HEK293 (cell line): ENCODE measurements at regions not wholly inside any gene's neighbourhood (a gene's known extent, or its start where the extent isn't known, plus 50 kb on each side); places are given as distances from the start of the nearest gene placed in this dataset.
"Not testable (repeated sequence)": the region's sequence is repeated elsewhere in the genome, so short reads cannot be mapped to it uniquely, and the experiment has no call there.

Source experiments
- SETDB1 ChIP-seq: IDR thresholded peaks from one replicate; pipeline ENCODE4 v1.6.1; 2017; ENCODE audit warnings: mild to moderate bottlenecking, low read length, moderate library complexity, mixed read lengths; ENCODE audit not compliant: insufficient read length
- ZNF121 ChIP-seq: fragments of 450-650 bp; formaldehyde crosslinking; IDR thresholded peaks from 2 replicates; pipeline ENCODE4 v1.5.1; 2016; ENCODE audit warnings: missing biosample characterization, missing genetic modification characterization
- ZNF248 ChIP-seq: fragments of 450-650 bp; formaldehyde crosslinking; IDR thresholded peaks from 2 replicates; pipeline ENCODE4 v1.5.1; 2017; ENCODE audit warnings: missing biosample characterization, missing genetic modification characterization
- TF ChIP-seq, protein P1 (sequence below): fragments of 450-650 bp; formaldehyde crosslinking; optimal IDR thresholded peaks from 2 replicates; pipeline ENCODE3; 2016; ENCODE audit warnings: missing biosample characterization, mild to moderate bottlenecking, missing genetic modification characterization
- TF ChIP-seq, protein P2 (sequence below): fragments of 450-650 bp; formaldehyde crosslinking; IDR thresholded peaks from 2 replicates; pipeline ENCODE4 v1.5.1; 2016; ENCODE audit warnings: missing biosample characterization, missing genetic modification characterization
- TF ChIP-seq, protein P3 (sequence below): fragments of 450-650 bp; formaldehyde crosslinking; IDR thresholded peaks from 2 replicates; pipeline ENCODE4 v1.5.1; 2016; ENCODE audit warnings: missing biosample characterization, missing genetic modification characterization

DNA sequence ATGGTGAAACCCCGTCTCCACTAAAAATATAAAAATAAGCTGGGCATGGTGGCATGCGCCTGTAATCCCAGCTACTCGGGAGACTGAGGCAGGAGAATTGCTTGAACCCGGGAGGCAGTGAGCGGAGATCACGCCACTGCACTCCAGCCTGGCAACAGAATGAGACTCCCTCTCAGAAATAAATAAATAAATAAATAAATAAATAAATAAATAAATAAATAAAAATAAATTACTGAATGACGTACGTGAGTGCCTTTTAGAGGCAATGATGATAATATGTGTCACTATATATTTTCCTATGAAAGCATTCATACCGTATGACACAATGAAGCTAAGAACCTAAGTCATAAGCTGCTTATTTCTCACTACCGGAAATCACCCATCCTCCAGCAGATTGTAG, 847.5 kb downstream of the PCDH11X start:
- TF ChIP-seq, protein P1, sequence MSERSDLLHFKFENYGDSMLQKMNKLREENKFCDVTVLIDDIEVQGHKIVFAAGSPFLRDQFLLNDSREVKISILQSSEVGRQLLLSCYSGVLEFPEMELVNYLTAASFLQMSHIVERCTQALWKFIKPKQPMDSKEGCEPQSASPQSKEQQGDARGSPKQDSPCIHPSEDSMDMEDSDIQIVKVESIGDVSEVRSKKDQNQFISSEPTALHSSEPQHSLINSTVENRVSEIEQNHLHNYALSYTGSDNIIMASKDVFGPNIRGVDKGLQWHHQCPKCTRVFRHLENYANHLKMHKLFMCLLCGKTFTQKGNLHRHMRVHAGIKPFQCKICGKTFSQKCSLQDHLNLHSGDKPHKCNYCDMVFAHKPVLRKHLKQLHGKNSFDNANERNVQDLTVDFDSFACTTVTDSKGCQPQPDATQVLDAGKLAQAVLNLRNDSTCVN (tag by site-specific recombination) = not testable (repeated sequence)
- TF ChIP-seq, protein P2, sequence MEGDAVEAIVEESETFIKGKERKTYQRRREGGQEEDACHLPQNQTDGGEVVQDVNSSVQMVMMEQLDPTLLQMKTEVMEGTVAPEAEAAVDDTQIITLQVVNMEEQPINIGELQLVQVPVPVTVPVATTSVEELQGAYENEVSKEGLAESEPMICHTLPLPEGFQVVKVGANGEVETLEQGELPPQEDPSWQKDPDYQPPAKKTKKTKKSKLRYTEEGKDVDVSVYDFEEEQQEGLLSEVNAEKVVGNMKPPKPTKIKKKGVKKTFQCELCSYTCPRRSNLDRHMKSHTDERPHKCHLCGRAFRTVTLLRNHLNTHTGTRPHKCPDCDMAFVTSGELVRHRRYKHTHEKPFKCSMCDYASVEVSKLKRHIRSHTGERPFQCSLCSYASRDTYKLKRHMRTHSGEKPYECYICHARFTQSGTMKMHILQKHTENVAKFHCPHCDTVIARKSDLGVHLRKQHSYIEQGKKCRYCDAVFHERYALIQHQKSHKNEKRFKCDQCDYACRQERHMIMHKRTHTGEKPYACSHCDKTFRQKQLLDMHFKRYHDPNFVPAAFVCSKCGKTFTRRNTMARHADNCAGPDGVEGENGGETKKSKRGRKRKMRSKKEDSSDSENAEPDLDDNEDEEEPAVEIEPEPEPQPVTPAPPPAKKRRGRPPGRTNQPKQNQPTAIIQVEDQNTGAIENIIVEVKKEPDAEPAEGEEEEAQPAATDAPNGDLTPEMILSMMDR (tag by site-specific recombination) = not testable (repeated sequence)
- not testable (repeated sequence) for TF ChIP-seq SETDB1; ZNF248 (tag by site-specific recombination); ZNF121 (tag by site-specific recombination)
- TF ChIP-seq, protein P3, sequence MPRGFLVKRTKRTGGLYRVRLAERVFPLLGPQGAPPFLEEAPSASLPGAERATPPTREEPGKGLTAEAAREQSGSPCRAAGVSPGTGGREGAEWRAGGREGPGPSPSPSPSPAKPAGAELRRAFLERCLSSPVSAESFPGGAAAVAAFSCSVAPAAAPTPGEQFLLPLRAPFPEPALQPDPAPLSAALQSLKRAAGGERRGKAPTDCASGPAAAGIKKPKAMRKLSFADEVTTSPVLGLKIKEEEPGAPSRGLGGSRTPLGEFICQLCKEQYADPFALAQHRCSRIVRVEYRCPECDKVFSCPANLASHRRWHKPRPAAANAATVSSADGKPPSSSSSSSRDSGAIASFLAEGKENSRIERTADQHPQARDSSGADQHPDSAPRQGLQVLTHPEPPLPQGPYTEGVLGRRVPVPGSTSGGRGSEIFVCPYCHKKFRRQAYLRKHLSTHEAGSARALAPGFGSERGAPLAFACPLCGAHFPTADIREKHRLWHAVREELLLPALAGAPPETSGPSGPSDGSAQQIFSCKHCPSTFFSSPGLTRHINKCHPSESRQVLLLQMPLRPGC (tag by site-specific recombination) = not testable (repeated sequence)
